Psoas muscle (tissue), 7 donors: ENCODE measurements at regions not wholly inside any gene's neighbourhood (a gene's known extent, or its start where the extent isn't known, plus 50 kb on each side); places are given as distances from the start of the nearest gene placed in this dataset.

Experiments used
- ATAC-seq, 4 donors: fragments of 200-7000 bp; cut with Tn5 transposase; one replicate each; pipeline ENCODE4 v1.9.1; 2020; ENCODE audit warnings: moderate library complexity in 3 of 4, mild to moderate bottlenecking in 2 of 4
- DNase-seq, 2 donors: peaks; one replicate each; pipeline ENCODE4 v3.0.0-alpha.2; 2020
- H3K27ac ChIP-seq: fragments of 200-600 bp; one replicate; pipeline ENCODE4 v1.8.0; 2022
- H3K27me3 ChIP-seq, 3 donors: fragments of 200-600 bp in 1 of 3; one replicate each; pipeline versions ENCODE4 v1.6.1 to v1.8.0; 2013 to 2022; ENCODE audit warnings: low read length in 2 of 3, mild to moderate bottlenecking in 2 of 3, moderate library complexity in 1 of 3; ENCODE audit not compliant: insufficient read depth in 3 of 3
- H3K36me3 ChIP-seq, 2 donors: fragments of 200-600 bp in 1 of 2; one replicate each; pipeline versions ENCODE4 v1.6.1 to v1.8.0; 2013 to 2022; ENCODE audit warnings: low read depth in 1 of 2, mild to moderate bottlenecking in 1 of 2, moderate library complexity in 1 of 2; ENCODE audit not compliant: insufficient read depth in 1 of 2
- H3K4me1 ChIP-seq: fragments of 200-600 bp; one replicate; pipeline ENCODE4 v1.8.0; 2022
- H3K4me3 ChIP-seq: fragments of 200-600 bp; one replicate; pipeline ENCODE4 v1.8.0; 2022; ENCODE audit warnings: mild to moderate bottlenecking
- H3K9me3 ChIP-seq: fragments of 200-600 bp; one replicate; pipeline ENCODE4 v1.8.0; 2022
- WGBS, 3 donors: extraction: QIAGEN DNeasy Blood & Tissue Kit; methylation state at CpG; one replicate each; pipeline versions ENCODE4 v1.1.6 to v1.1.7; 2013; 5-methylcytosine and 5-hydroxymethylcytosine counted together
- intact Hi-C, 2 donors: fragments of 100-400 bp; cut with DNase I; formaldehyde crosslinking; loops; one replicate each; pipeline versions ENCODE4 v1.11.0 to v1.14.2; 2022
- TF ChIP-seq, protein P1 (sequence below): fragments of 200-600 bp; IDR thresholded peaks from one replicate; pipeline ENCODE4 v1.8.0; 2022; ENCODE audit warnings: antibody characterized with exemption
- donor health status: healthy with polysubstance abuse.
- donor health status: DM: no; HTN: no; CAD: no; lungs with moderate emphysema.
- donor health status: Bipolar disorder and iron deficiency.
- donor health status: healthy.
- donor health status: DM: yes; HTN: yes; CAD: no.
- donor health status: DM: no; HTN: no; CAD: no.
- donor health status: DM: yes; HTN: yes; CAD: no.

DNA sequence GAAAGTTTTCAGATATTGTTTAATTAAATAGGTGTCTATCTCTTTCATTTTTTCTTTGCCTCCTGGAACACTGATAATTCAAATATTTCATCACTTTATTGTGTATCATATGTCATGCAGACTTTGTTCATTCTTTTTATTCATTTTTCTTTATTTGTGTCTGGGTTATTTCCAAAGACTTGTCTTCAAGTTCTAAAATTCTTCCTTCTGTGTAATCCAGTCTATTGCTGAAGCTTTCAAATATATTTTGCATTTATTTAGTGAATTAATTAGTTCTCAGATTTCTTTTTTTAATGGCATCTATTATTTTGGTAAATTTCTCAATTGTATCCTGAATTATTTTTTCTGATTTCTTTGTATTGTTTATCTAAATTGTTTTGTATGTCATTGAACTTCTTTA lies 70.1 kb downstream of the ZNF330 start:
- Histone ChIP-seq H3K9me3 (peaks cover 9% of the 10 kb centered on the region), H3K27me3 (no peaks in the 10 kb centered on the region), H3K4me1 (no peaks in the 10 kb centered on the region), H3K4me3 (no peak overlapping the region), H3K36me3 (no peaks in the 10 kb centered on the region), H3K27ac (no peak overlapping the region)
- DNase-seq (no peak), ATAC-seq (no peak)
- intact Hi-C loops, result no loop called here
- TF ChIP-seq, protein P1, sequence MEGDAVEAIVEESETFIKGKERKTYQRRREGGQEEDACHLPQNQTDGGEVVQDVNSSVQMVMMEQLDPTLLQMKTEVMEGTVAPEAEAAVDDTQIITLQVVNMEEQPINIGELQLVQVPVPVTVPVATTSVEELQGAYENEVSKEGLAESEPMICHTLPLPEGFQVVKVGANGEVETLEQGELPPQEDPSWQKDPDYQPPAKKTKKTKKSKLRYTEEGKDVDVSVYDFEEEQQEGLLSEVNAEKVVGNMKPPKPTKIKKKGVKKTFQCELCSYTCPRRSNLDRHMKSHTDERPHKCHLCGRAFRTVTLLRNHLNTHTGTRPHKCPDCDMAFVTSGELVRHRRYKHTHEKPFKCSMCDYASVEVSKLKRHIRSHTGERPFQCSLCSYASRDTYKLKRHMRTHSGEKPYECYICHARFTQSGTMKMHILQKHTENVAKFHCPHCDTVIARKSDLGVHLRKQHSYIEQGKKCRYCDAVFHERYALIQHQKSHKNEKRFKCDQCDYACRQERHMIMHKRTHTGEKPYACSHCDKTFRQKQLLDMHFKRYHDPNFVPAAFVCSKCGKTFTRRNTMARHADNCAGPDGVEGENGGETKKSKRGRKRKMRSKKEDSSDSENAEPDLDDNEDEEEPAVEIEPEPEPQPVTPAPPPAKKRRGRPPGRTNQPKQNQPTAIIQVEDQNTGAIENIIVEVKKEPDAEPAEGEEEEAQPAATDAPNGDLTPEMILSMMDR, result no peak

DNA sequence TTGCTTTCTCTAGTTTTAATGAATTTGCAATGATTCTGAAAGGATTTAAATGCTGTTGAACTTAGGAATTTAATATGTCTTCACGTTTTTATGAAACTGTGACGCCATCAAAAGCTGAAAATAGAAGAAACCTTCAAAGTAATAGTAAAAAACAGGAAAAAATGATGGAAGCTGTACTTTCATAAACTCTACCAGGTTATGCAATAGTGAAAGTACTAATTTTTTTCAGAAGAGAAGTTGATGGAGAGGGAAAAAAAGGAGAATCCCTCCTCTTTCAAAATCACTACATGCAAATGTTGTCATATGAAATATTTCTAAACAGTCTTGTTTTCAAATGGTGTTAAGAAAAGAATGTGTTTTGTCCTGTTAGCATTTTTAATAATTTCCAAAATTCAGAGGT lies 73.6 kb downstream of the ZNF330 start:
- WGBS, 3 donors, result 75 to 82% (median 80%) methylated on average over 2 of the region's 2 CpGs
- TF ChIP-seq, protein P1, result no peak
- no peak for DNase-seq
- H3K9me3 ChIP-seq, result peaks cover 9% of the 10 kb centered on the region
- no peaks in the 10 kb centered on the region for H3K36me3 ChIP-seq
- ATAC-seq, result no peak
- intact Hi-C loops, result no loop called here
- H3K4me3 ChIP-seq, result no peak overlapping the region
- no peaks in the 10 kb centered on the region for H3K27me3 ChIP-seq
- H3K4me1 ChIP-seq, result no peaks in the 10 kb centered on the region
- no peak overlapping the region for H3K27ac ChIP-seq

GRCh38 chr4:141301216-141301615 lies 80.5 kb downstream of the ZNF330 start:
- DNase-seq (no peak), ATAC-seq (peak in 1 of 4 donors; percentile 40)
- no peak overlapping the region for H3K4me3 ChIP-seq
- H3K36me3 ChIP-seq, result no peaks in the 10 kb centered on the region
- 22 to 47% (median 26%) methylated on average over 2 of the region's 2 CpGs for WGBS, 3 donors
- intact Hi-C loops, result loop anchor here in 1 of 2 donors (10.0 kb wide), 1 partner anchor 414 kb away; no protein-coding TSS in a partner anchor
- no peak overlapping the region for H3K27ac ChIP-seq
- TF ChIP-seq, protein P1, result no peak
- H3K4me1 ChIP-seq, result peaks cover 3% of the 10 kb centered on the region
- H3K27me3 ChIP-seq, result no peaks in the 10 kb centered on the region
- no peaks in the 10 kb centered on the region for H3K9me3 ChIP-seq

DNA sequence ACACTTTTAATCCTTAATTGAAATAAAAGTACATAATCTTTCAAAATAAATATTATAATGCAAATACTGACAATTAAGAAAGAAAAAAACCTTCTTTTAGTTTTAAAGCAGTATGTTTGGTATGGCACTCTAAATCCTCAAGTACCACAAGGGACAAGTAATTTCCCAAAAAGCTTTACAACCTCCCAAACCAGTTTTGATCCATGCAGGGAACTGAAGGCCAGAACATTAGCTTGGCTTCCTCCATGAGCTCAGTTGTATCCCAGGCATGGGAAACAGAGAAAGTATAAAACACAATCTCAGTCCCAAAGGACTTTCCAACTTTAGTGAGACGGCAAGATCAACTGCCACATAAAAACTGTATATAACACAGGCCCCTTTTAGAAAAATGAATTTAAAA lies 82.2 kb downstream of the ZNF330 start:
- peaks cover 3% of the 10 kb centered on the region for H3K4me1 ChIP-seq
- H3K27ac ChIP-seq, result no peak overlapping the region
- no peaks in the 10 kb centered on the region for H3K27me3 ChIP-seq
- WGBS, 3 donors, result 56 to 70% (median 68%) methylated on average over 1 of the region's 1 CpG
- ATAC-seq, result no peak
- TF ChIP-seq, protein P1, result no peak
- no peaks in the 10 kb centered on the region for H3K36me3 ChIP-seq
- no peak for DNase-seq
- no peaks in the 10 kb centered on the region for H3K9me3 ChIP-seq
- H3K4me3 ChIP-seq, result no peak overlapping the region
- intact Hi-C loops, result loop anchor here in 1 of 2 donors (10.0 kb wide), 1 partner anchor 412 kb away; no protein-coding TSS in a partner anchor

DNA sequence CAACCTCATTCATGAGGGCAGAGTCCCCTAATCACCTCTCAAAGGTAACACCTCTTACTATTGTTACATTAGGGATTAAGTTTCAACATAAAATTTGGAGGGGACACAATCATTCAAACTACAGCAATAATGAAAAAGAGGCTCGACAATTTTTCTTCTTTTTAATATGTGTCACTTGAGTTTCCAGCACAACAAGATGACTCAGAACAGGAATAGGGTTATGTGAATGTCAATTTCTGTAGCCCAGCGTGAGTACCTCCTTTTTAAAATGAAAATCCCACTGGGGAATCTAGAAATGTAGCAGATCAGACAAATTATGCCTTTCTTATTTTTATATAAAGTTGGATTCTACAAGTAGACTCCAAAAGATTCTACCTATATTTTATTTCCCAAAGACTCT lies 83.7 kb downstream of the ZNF330 start:
- 76 to 91% (median 84%) methylated on average over 2 of the region's 2 CpGs for WGBS, 3 donors
- Histone ChIP-seq H3K4me3 (no peak overlapping the region), H3K36me3 (no peaks in the 10 kb centered on the region), H3K9me3 (no peaks in the 10 kb centered on the region), H3K27ac (no peak overlapping the region), H3K4me1 (peaks cover 3% of the 10 kb centered on the region), H3K27me3 (no peaks in the 10 kb centered on the region)
- intact Hi-C loops, result loop anchor here in 1 of 2 donors (10.0 kb wide), 1 partner anchor 410 kb away; no protein-coding TSS in a partner anchor
- ATAC-seq (no peak), DNase-seq (no peak)
- TF ChIP-seq, protein P1, result no peak
